ENCODE measurements at regions not wholly inside any gene's neighbourhood (a gene's known extent, or its start where the extent isn't known, plus 50 kb on each side); places are given as distances from the start of the nearest gene placed in this dataset.

- DNase-seq (ENCODE audit: insufficient read length, low spot score) (no peak), FAIRE-seq (no peak)
- no peak for TF ChIP-seq CTCF (IDR thresholded peaks at IDR 0.05; ENCODE audit: insufficient read depth, missing control alignments)
Observed at GRCh38 chr11:80432057-80432456, 991.2 kb upstream of the TENM4 start.

GRCh38 chr11:80424012-80424695 is 983.3 kb upstream of the TENM4 start:
- FAIRE-seq, result no peak
- no peak for TF ChIP-seq CTCF (IDR thresholded peaks at IDR 0.05; ENCODE audit: insufficient read depth, missing control alignments)

GRCh38 chr11:80420374-80420773 is 979.5 kb upstream of the TENM4 start:
- DNase-seq (ENCODE audit: insufficient read length, low spot score) (no peak), FAIRE-seq (no peak)
- no peak for TF ChIP-seq CTCF (IDR thresholded peaks at IDR 0.05; ENCODE audit: insufficient read depth, missing control alignments)

More at GRCh38 chr11:80424012-80424695, 983.3 kb upstream of the TENM4 start:
- DNase-seq (ENCODE audit: insufficient read length, low spot score), result no peak

- TF ChIP-seq CTCF (IDR thresholded peaks at IDR 0.05; ENCODE audit: insufficient read depth, missing control alignments), result no peak
- DNase-seq (ENCODE audit: insufficient read length, low spot score), result no peak
- no peak for FAIRE-seq
Observed at GRCh38 chr11:80417681-80418080, 976.9 kb upstream of the TENM4 start.

- DNase-seq (ENCODE audit: insufficient read length, low spot score), result no peak
- no peak for TF ChIP-seq CTCF (IDR thresholded peaks at IDR 0.05; ENCODE audit: insufficient read depth, missing control alignments)
- no peak for FAIRE-seq
Observed at GRCh38 chr11:80415580-80415979, 974.8 kb upstream of the TENM4 start.

GRCh38 chr11:80414181-80415165 is 973.6 kb upstream of the TENM4 start:
- FAIRE-seq (no peak), DNase-seq (ENCODE audit: insufficient read length, low spot score) (no peak)
- no peak for TF ChIP-seq CTCF (IDR thresholded peaks at IDR 0.05; ENCODE audit: insufficient read depth, missing control alignments)
